Peyer's patch (tissue), 4 donors: ENCODE measurements at regions not wholly inside any gene's neighbourhood (a gene's known extent, or its start where the extent isn't known, plus 50 kb on each side); places are given as distances from the start of the nearest gene placed in this dataset.

Experiments used
- DNase-seq, 3 donors: peaks; one replicate each; pipeline ENCODE4 v3.0.0-alpha.2; 2017 to 2019
- H3K27ac ChIP-seq, 4 donors: fragments of 200-600 bp; sonication (generic); one replicate each; pipeline ENCODE4 v1.5.1; 2016 to 2019
- H3K27me3 ChIP-seq, 2 donors: fragments of 200-600 bp; sonication (generic); one replicate each; pipeline ENCODE4 v1.5.1; 2019
- H3K36me3 ChIP-seq, 3 donors: fragments of 200-600 bp; sonication (generic); one replicate each; pipeline ENCODE4 v1.5.1; 2016 to 2019
- H3K4me1 ChIP-seq, 4 donors: fragments of 200-600 bp; sonication (generic); one replicate each; pipeline ENCODE4 v1.5.1; 2016 to 2019
- H3K4me3 ChIP-seq, 4 donors: fragments of 200-600 bp; sonication (generic); 1 replicate in 3 of 4; 2 replicates in 1 of 4; pipeline ENCODE4 v1.5.1; 2016 to 2019; ENCODE audit warnings: mild to moderate bottlenecking in 1 of 4
- H3K9me3 ChIP-seq, 4 donors: fragments of 200-600 bp; sonication (generic); one replicate each; pipeline ENCODE4 v1.5.1; 2016 to 2019; ENCODE audit warnings: mild to moderate bottlenecking in 1 of 4
- POLR2A ChIP-seq, 2 donors: fragments of 450-650 bp; IDR thresholded peaks; one replicate each; pipeline ENCODE4 v1.5.1; 2017; ENCODE audit warnings: antibody characterized with exemption in 2 of 2, mild to moderate bottlenecking in 2 of 2, moderate library complexity in 2 of 2
- TF ChIP-seq, protein P1 (sequence below), 6 experiments: fragments of 450-650 bp in 4 of 6; fragments of 200-600 bp in 2 of 6; sonication (generic) in 1 of 6; IDR thresholded peaks; one replicate each; pipeline ENCODE4 v1.5.1; 2017 to 2019; ENCODE audit warnings: antibody characterized with exemption in 6 of 6, mild to moderate bottlenecking in 3 of 6, moderate library complexity in 1 of 6

DNA sequence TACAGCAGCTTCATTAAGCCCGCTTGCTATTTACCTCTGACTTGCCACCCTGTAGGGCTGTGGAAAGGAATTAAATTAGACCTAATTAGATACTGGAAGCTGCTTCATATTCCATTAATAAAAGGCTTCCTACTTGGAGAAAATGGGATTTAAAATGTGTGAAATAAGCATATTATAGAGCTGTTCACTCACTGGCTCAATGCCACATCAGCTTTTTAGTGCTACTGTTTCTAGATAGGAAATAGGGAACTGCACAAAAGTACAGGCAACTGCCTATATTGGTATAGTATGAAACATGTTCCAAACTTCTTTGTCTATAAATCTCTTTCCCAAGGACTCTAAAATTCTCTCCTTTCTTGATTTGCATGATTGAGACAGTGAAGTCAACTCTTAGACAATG lies 407.9 kb upstream of the AADAT start:
- Histone ChIP-seq H3K4me1 (no peaks in the 10 kb centered on the region), H3K27ac (no peak overlapping the region), H3K36me3 (no peaks in the 10 kb centered on the region), H3K27me3 (no peaks in the 10 kb centered on the region), H3K4me3 (no peak overlapping the region), H3K9me3 (no peaks in the 10 kb centered on the region)
- TF ChIP-seq POLR2A (IDR thresholded peaks at IDR 0.05), result no peak
- TF ChIP-seq, protein P1, sequence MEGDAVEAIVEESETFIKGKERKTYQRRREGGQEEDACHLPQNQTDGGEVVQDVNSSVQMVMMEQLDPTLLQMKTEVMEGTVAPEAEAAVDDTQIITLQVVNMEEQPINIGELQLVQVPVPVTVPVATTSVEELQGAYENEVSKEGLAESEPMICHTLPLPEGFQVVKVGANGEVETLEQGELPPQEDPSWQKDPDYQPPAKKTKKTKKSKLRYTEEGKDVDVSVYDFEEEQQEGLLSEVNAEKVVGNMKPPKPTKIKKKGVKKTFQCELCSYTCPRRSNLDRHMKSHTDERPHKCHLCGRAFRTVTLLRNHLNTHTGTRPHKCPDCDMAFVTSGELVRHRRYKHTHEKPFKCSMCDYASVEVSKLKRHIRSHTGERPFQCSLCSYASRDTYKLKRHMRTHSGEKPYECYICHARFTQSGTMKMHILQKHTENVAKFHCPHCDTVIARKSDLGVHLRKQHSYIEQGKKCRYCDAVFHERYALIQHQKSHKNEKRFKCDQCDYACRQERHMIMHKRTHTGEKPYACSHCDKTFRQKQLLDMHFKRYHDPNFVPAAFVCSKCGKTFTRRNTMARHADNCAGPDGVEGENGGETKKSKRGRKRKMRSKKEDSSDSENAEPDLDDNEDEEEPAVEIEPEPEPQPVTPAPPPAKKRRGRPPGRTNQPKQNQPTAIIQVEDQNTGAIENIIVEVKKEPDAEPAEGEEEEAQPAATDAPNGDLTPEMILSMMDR (IDR thresholded peaks at IDR 0.05), result no peak
- DNase-seq, result no peak

DNA sequence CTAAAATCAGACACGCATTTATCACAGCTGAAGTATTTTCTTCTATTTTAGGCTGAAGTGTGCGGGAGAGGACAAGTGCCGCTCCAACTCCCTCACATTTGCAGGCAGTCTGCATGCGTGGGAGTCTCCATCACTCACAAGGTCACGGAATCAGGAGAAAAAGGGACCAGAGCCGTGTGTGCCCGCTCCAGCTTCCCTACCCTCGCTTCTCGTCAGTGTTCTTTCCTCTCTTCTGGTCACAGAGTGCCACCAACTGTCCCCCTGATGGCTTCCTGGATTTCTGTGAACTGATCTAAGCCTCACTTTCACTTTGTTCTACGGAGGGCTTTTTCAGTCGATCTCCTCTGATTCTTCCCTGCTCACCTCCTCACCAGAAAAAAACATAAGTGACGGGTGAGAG lies 407.4 kb upstream of the AADAT start:
- TF ChIP-seq, protein P1 (IDR thresholded peaks at IDR 0.05), result no peak
- no peak for TF ChIP-seq POLR2A (IDR thresholded peaks at IDR 0.05)
- Histone ChIP-seq H3K4me1 (no peaks in the 10 kb centered on the region), H3K4me3 (no peak overlapping the region), H3K9me3 (no peaks in the 10 kb centered on the region), H3K27ac (no peak overlapping the region), H3K27me3 (no peaks in the 10 kb centered on the region), H3K36me3 (no peaks in the 10 kb centered on the region)
- DNase-seq, result no peak

DNA sequence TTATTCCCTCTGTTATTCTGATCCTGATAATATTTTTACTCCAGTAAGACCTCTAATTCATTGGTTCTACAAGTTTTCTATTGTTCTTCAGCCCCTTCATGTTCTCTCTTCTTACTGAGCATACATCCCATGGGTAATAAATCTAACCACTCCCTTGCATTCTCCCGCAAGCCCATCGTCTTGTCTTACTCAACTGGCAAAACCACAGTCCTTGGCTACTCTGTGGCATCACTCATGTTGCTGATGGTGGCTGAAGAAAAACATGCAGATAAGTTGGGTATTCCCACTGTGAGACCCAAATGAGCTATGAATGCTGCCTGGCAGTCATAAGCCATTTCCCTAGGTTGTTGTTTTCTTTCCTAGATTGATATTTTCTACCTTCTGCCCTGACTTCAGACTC lies 402.2 kb upstream of the AADAT start:
- no peak overlapping the region for H3K27ac ChIP-seq
- no peak for TF ChIP-seq POLR2A (IDR thresholded peaks at IDR 0.05)
- TF ChIP-seq, protein P1 (IDR thresholded peaks at IDR 0.05), result no peak
- H3K9me3 ChIP-seq, result no peaks in the 10 kb centered on the region
- DNase-seq, result no peak
- H3K4me3 ChIP-seq, result no peak overlapping the region
- no peaks in the 10 kb centered on the region for H3K36me3 ChIP-seq
- H3K4me1 ChIP-seq, result no peaks in the 10 kb centered on the region
- no peaks in the 10 kb centered on the region for H3K27me3 ChIP-seq

DNA sequence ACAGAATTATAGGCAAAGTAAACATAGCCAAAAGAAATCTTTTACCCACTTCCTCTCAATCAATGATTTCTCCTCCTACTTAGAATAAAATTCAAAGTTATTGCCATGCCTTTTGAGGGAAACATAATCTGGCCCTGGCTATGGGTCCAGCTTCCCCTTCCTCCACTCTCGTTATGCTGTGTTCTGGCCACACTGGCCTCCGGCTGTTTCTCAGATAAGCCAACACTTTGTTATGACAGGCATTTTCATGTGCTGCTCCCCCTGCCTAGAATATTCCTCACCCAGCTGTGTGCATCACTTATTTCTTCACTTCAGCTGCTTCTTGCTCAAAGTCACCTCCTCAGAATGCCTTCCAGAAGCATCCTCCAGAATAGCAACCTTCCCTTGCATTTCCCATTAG lies 386.6 kb upstream of the AADAT start:
- Histone ChIP-seq H3K36me3 (no peaks in the 10 kb centered on the region), H3K4me1 (no peaks in the 10 kb centered on the region), H3K9me3 (no peaks in the 10 kb centered on the region), H3K27me3 (no peaks in the 10 kb centered on the region), H3K4me3 (no peak overlapping the region), H3K27ac (no peak overlapping the region)
- DNase-seq, result no peak
- TF ChIP-seq, protein P1 (IDR thresholded peaks at IDR 0.05), result no peak
- no peak for TF ChIP-seq POLR2A (IDR thresholded peaks at IDR 0.05)

DNA sequence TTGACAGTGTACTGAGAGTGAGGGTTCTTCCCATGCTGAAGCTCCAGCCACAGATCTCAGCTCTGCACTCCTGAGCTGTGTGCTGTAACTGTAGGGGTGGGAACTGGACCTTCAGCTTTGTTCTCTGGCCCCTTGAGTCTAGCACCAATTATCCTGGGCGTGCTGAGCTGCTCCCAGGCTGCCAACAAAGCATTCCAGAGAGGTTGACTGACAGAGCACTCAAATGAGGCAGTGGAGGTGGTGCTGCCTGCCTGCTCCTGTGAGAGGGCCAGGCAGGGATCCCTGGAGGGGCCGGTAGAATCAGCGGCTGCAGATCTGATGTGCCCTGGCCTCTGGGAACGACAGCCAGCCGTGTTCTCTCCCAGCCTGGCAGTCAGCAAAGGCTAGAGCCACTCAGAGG lies 375.7 kb upstream of the AADAT start:
- H3K36me3 ChIP-seq, result no peaks in the 10 kb centered on the region
- no peaks in the 10 kb centered on the region for H3K4me1 ChIP-seq
- no peak for DNase-seq
- TF ChIP-seq POLR2A (IDR thresholded peaks at IDR 0.05), result no peak
- TF ChIP-seq, protein P1 (IDR thresholded peaks at IDR 0.05), result no peak
- no peak overlapping the region for H3K27ac ChIP-seq
- no peak overlapping the region for H3K4me3 ChIP-seq
- H3K9me3 ChIP-seq, result no peaks in the 10 kb centered on the region
- no peaks in the 10 kb centered on the region for H3K27me3 ChIP-seq

DNA sequence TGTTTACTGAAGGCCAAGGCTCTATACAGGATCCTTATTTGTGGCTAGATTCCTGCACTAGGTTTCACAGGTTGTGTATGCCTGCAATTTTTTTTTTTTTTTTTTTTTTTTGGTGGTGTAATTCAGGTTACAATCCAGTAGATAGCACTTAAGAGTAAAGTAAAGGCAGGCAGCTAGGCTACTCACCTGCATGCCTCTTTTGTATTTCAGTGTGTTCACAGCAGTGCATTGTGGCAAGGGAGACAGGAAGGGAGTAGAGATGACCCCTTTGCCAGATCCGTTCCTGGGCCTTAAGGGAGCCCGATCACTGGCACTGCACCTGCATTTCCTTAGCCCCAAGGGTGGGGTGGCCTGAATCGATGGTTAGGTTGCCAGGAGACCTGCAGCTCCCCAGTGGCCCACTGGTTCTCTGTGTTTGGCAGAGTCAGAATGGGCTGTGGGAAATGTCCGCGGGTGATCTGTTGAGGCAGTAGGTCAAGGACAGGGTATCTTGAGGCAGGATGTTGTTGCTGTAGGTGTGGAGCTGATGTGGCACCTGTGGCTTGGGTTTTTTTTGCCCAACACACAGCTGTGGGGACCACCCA lies 374.9 kb upstream of the AADAT start:
- Histone ChIP-seq H3K36me3 (no peaks in the 10 kb centered on the region), H3K27me3 (no peaks in the 10 kb centered on the region), H3K4me1 (no peaks in the 10 kb centered on the region), H3K27ac (no peak overlapping the region), H3K9me3 (no peaks in the 10 kb centered on the region), H3K4me3 (no peak overlapping the region)
- TF ChIP-seq POLR2A (IDR thresholded peaks at IDR 0.05), result no peak
- TF ChIP-seq, protein P1 (IDR thresholded peaks at IDR 0.05), result no peak
- DNase-seq, result no peak
